Keratinocyte (primary cell): ENCODE measurements at regions not wholly inside any gene's neighbourhood (a gene's known extent, or its start where the extent isn't known, plus 50 kb on each side); places are given as distances from the start of the nearest gene placed in this dataset.

Source experiments
- DNase-seq: peaks from one replicate; pipeline ENCODE4 v3.0.0-alpha.2; 2011; ENCODE audit warnings: low read depth, missing footprints, low spot score
- FAIRE-seq: peaks from 2 replicates; lab custom pipeline; 2011; peaks lifted over from hg19 to GRCh38; lab: Jason Lieb, UNC
- H2AFZ ChIP-seq: 2 replicates; pipeline ENCODE4 v1.6.0; 2012; ENCODE audit warnings: low read length, control low read depth, inconsistent platforms; ENCODE audit not compliant: control insufficient read depth
- H3K27ac ChIP-seq: 2 replicates; pipeline ENCODE4 v1.5.1; 2011; ENCODE audit warnings: low read length; ENCODE audit not compliant: control insufficient read depth, insufficient read depth
- H3K27me3 ChIP-seq: 3 replicates; pipeline ENCODE4 v1.6.0; 2011; ENCODE audit warnings: low read length; ENCODE audit not compliant: control insufficient read depth, insufficient read depth; ENCODE audit errors: extremely low read depth
- H3K36me3 ChIP-seq, 2 experiments: 2 replicates in 1 of 2; 3 replicates in 1 of 2; pipeline ENCODE4 v1.5.1; 2011; ENCODE audit warnings: low read length in 2 of 2, mild to moderate bottlenecking in 1 of 2; ENCODE audit not compliant: control insufficient read depth in 2 of 2, insufficient read depth in 2 of 2; ENCODE audit errors: extremely low read depth in 1 of 2
- H3K4me1 ChIP-seq: 3 replicates; pipeline ENCODE4 v1.5.1; 2011; ENCODE audit warnings: low read length; ENCODE audit not compliant: control insufficient read depth, insufficient read depth; ENCODE audit errors: extremely low read depth
- H3K4me2 ChIP-seq: 3 replicates; pipeline ENCODE4 v1.6.0; 2011; ENCODE audit warnings: low read depth, low read length; ENCODE audit not compliant: control insufficient read depth, insufficient read depth; ENCODE audit errors: extremely low read depth
- H3K4me3 ChIP-seq, 3 experiments: fragments of 200-600 bp in 1 of 3; sonication (generic) in 1 of 3; 2 replicates in 2 of 3; 3 replicates in 1 of 3; pipeline ENCODE4 v1.5.1; 2011 to 2016; ENCODE audit warnings: low read length in 3 of 3, mild to moderate bottlenecking in 3 of 3, control low read depth in 2 of 3, inconsistent platforms in 1 of 3, low read depth in 1 of 3, mixed read lengths in 1 of 3, mixed run types in 1 of 3, moderate library complexity in 1 of 3; ENCODE audit not compliant: control insufficient read depth in 2 of 3, insufficient read depth in 2 of 3; ENCODE audit errors: extremely low read depth in 1 of 3
- H3K79me2 ChIP-seq: 2 replicates; pipeline ENCODE4 v1.6.0; 2012; ENCODE audit warnings: low read length; ENCODE audit not compliant: control insufficient read depth, insufficient read depth
- H3K9ac ChIP-seq: 3 replicates; pipeline ENCODE4 v1.6.0; 2011; ENCODE audit warnings: low read length; ENCODE audit not compliant: control insufficient read depth, insufficient read depth; ENCODE audit errors: extremely low read depth
- H3K9me1 ChIP-seq: 3 replicates; pipeline ENCODE4 v1.6.0; 2011; ENCODE audit warnings: low read length; ENCODE audit not compliant: control insufficient read depth, insufficient read depth; ENCODE audit errors: extremely low read depth
- H3K9me3 ChIP-seq: 2 replicates; pipeline ENCODE4 v1.5.1; 2012; ENCODE audit warnings: low read depth, low read length; ENCODE audit not compliant: control insufficient read depth
- H4K20me1 ChIP-seq: 3 replicates; pipeline ENCODE4 v1.6.0; 2011; ENCODE audit warnings: low read length; ENCODE audit not compliant: control insufficient read depth, insufficient read depth; ENCODE audit errors: extremely low read depth
- CTCF ChIP-seq, 3 experiments: IDR thresholded peaks in 1 of 3; conservative IDR thresholded peaks in 1 of 3; optimal IDR thresholded peaks in 1 of 3; 2 replicates in 2 of 3; 3 replicates in 1 of 3; pipeline versions ENCODE3 to v1.5.1; 2011; ENCODE audit warnings: low read length in 3 of 3, mild to moderate bottlenecking in 3 of 3, moderate library complexity in 2 of 3, control low read depth in 1 of 3, inconsistent platforms in 1 of 3; ENCODE audit not compliant: insufficient read depth in 2 of 3; ENCODE audit errors: extremely low read depth in 1 of 3
- EZH2 ChIP-seq: IDR thresholded peaks from one replicate; pipeline ENCODE4 v1.6.1; 2012; ENCODE audit warnings: inconsistent platforms, mild to moderate bottlenecking, low read length, moderate library complexity
- dilution Hi-C: fragments of 300-500 bp; cut with MboI; formaldehyde crosslinking; loops from one replicate; pipeline ENCODE4 v1.7.0; 2020; ENCODE audit warnings: low sequenced_read_pairs; ENCODE audit not compliant: extremely low pct_ligation_motif_present

GRCh38 chr13:34294483-34295129, 476.7 kb downstream of the RFC3 start:
- H2AFZ ChIP-seq, result peak overlapping the region; percentile 77
- dilution Hi-C loops, result no loop called here

GRCh38 chr13:34300559-34300958, 482.6 kb downstream of the RFC3 start:
- no peaks in the 10 kb centered on the region for H3K79me2 ChIP-seq
- H3K9me1 ChIP-seq, result no peaks in the 10 kb centered on the region
- no peaks in the 10 kb centered on the region for H3K9me3 ChIP-seq
- dilution Hi-C loops, result no loop called here
- H3K4me3 ChIP-seq, result no peak overlapping the region
- FAIRE-seq (peak; percentile 32), DNase-seq (no peak)
- H3K36me3 ChIP-seq, result no peaks in the 10 kb centered on the region
- no peak overlapping the region for H3K27ac ChIP-seq
- TF ChIP-seq EZH2, result no peak
- TF ChIP-seq CTCF (optimal IDR thresholded peaks at IDR 0.05 in 1 of 3, IDR thresholded peaks at IDR 0.05 in 1 of 3, conservative IDR thresholded peaks at IDR 0.05 in 1 of 3; ENCODE audit: extremely low read depth in 1 of 3, insufficient read depth in 2 of 3, low read length in 3 of 3), result no peak
- peak overlapping the region; percentile 23 for H2AFZ ChIP-seq
- H3K4me1 ChIP-seq, result peaks cover 18% of the 10 kb centered on the region
- H3K4me2 ChIP-seq, result no peak overlapping the region
- H3K9ac ChIP-seq, result no peak overlapping the region
- H4K20me1 ChIP-seq, result no peaks in the 10 kb centered on the region
- no peaks in the 10 kb centered on the region for H3K27me3 ChIP-seq

More at GRCh38 chr13:34294483-34295129, 476.7 kb downstream of the RFC3 start:
- no peaks in the 10 kb centered on the region for H3K9me1 ChIP-seq
- no peaks in the 10 kb centered on the region for H3K36me3 ChIP-seq
- H3K9ac ChIP-seq, result no peak overlapping the region
- TF ChIP-seq EZH2, result no peak
- TF ChIP-seq CTCF (optimal IDR thresholded peaks at IDR 0.05 in 1 of 3, IDR thresholded peaks at IDR 0.05 in 1 of 3, conservative IDR thresholded peaks at IDR 0.05 in 1 of 3; ENCODE audit: extremely low read depth in 1 of 3, insufficient read depth in 2 of 3, low read length in 3 of 3), result no peak
- H3K79me2 ChIP-seq, result no peaks in the 10 kb centered on the region
- no peaks in the 10 kb centered on the region for H3K27me3 ChIP-seq
- no peaks in the 10 kb centered on the region for H3K9me3 ChIP-seq
- no peak overlapping the region for H3K4me3 ChIP-seq
- DNase-seq (no peak), FAIRE-seq (no peak)
- H4K20me1 ChIP-seq, result no peaks in the 10 kb centered on the region
- H3K4me1 ChIP-seq, result no peaks in the 10 kb centered on the region
- H3K4me2 ChIP-seq, result no peak overlapping the region
- no peak overlapping the region for H3K27ac ChIP-seq
